Renal cortical epithelial cell (primary cell): ENCODE measurements at regions not wholly inside any gene's neighbourhood (a gene's known extent, or its start where the extent isn't known, plus 50 kb on each side); places are given as distances from the start of the nearest gene placed in this dataset.
A peak's percentile ranks its signal among the peaks of the same experiment; 100 is the strongest.
"Not testable (repeated sequence)": the region's sequence is repeated elsewhere in the genome, so short reads cannot be mapped to it uniquely, and the experiment has no call there.

Experiments used
- DNase-seq: peaks from one replicate; pipeline ENCODE4 v3.0.0-alpha.2; 2011; ENCODE audit warnings: low read depth

DNA sequence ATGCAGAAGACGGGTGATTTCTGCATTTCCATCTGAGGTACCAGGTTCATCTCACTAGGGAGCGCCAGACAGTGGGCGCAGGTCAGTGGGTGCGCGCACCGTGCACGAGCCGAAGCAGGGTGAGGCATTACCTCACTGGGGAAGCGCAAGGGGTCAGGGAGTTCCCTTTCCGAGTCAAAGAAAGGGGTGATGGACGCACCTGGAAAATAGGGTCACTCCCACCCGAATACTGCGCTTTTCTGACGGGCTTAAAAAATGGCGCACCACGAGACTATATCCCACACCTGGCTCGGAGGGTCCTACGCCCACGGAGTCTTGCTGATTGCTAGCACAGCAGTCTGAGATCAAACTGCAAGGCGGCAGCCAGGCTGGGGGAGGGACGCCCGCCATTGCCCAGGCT lies 1246.0 kb upstream of the PABPC4L start:
- not testable (repeated sequence) for DNase-seq

DNA sequence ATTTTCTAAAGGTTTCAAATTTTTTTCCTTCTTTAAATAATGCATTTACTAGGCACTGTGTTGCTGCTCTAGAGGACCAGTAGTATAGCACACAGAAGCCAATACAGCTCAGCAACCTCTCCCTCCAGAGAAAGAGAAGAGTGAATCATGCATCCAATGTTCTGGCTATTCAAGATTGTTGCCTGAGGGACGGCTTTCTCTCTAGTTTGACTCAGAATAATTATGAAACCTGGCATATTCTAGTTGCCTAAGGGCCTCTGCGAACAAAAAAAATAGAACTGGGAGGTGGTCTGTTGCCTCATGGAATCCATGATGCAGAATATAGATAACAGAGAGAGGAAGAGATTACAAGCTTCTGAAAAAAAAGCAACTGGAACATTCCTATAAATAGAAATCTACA lies 1233.3 kb upstream of the PABPC4L start:
- DNase-seq = peak; percentile 1

DNA sequence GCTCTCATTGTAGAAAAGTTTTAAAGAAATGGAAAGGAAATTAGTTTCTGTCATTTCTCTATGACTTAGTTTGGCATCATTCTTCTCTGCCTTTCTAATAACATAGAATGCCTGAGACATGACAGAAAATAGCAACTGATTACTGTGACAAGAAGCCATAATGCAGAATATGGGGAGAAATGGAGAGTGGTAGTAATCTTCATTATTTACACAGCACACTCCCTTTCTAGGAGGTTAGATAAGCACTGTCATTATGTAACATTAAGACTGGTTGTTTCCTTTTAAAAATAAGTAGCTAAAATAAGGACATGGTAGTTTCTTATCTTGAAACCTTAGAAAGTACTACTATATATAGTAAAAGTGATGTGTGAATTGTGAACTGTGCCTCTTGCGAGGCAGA lies 1227.9 kb upstream of the PABPC4L start:
- no peak for DNase-seq

DNA sequence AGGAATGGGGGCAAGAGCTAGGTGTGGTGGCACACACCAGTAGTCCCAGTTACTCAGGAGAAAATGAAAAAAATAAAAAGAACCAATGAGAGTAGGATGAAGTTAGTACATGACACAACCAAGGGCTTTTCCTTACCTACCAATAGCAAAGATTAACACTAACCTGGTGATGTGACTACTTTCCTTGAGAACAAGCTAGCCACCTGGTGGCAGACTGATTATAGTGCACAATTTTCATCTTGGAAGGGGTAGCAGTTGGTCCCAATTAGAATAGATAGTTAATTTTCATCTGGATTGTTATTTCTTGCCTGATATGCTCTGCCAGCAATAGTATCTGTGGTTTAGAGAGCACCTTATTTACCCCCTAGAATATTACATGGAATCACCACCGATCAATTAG lies 1216.8 kb upstream of the PABPC4L start:
- peak; percentile 6 for DNase-seq

DNA sequence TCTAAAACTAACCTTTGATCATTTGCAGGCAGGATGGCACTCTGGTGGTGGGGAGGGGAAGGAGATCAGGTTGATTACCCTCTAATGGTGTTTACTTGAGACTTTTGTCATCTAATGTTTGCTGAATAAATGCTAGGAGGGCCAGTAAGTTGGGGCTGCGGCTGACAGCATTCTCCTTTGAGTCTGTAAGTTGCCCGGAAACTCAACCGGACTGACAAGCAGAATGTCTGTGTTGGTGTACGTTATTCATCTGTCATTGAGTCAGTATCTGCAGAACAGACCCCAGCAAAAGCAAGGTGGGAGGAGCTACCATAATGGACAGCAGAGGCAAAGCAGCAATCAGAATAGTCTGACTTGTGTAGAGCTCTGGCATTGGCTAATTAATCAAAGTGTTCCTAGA lies 1210.6 kb upstream of the PABPC4L start:
- no peak for DNase-seq

DNA sequence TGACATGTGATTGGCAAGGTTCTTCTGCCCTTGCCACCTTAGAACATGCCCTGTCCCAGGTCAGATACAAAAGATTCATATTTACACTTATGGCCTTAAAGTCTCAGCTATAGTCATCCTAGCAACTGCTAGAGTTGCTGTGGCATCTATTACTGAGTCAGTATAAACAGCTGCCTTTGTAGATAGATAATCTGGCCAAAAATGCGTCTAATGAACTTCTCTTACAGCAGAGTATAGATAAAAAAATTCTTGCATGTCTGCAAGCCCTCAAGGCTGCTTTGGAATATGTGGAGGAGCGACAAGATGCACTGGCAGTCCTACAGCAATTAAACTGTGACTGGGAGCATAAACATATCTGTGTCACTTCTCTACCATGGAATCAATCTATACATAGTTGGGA lies 1209.7 kb upstream of the PABPC4L start:
- no peak for DNase-seq

DNA sequence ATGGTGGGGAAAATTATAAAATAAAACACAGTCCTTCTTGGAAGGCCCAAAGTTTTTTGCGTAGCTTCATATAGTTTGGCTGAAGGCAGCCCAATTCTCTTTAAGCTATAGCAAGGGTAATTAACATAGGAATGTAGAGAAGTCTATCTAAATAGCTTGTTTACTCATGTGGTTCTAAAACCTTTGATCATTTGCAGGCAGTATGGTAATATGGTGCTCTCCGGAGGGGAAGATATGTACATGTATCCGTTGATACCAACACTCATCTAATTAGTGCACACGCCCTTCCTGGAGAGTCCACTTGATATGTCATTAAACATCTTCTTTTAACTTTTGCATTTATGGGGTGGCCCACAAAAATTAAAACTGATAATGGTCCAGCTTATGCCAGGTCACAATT lies 1207.7 kb upstream of the PABPC4L start:
- not testable (repeated sequence) for DNase-seq

DNA sequence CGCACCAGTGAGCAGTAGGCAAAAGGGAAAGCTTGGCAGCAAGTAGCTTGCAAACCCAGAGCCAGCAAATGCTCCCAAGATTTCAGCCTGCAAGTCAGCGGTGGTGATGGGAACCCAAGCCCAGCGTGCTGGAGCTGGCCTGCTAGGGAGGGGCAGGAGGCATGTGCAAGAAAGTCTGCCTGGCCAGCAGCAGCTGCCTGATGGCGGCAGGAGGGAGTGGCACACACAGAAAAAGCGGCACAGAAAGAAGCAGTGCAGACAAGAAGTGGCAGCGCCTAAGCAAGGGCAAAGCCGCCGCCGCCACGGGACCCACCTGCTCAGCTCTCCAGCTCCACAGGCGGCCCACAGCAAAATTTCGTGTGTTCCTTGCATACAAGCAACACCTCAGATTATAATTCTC lies 1206.5 kb upstream of the PABPC4L start:
- no peak for DNase-seq

DNA sequence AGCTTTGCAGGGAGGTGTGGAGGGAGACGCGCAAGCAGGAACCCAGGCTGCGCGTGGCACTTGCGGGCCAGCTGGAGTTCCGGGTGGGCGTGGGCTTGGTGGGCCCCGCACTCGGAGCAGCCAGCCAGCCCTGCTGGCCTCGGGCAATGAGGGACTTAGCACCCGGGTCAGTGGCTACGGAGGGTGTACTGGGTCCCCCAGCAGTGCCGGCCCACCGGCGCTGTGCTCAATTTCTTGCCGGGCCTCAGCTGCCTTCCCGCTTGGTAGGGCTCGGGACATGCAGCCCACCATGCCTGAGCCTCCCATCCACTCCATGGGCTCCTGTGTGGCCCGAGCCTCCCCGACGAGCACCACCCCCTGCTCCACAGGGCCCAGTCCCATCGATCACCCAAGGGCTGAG lies 1205.0 kb upstream of the PABPC4L start:
- not testable (repeated sequence) for DNase-seq

DNA sequence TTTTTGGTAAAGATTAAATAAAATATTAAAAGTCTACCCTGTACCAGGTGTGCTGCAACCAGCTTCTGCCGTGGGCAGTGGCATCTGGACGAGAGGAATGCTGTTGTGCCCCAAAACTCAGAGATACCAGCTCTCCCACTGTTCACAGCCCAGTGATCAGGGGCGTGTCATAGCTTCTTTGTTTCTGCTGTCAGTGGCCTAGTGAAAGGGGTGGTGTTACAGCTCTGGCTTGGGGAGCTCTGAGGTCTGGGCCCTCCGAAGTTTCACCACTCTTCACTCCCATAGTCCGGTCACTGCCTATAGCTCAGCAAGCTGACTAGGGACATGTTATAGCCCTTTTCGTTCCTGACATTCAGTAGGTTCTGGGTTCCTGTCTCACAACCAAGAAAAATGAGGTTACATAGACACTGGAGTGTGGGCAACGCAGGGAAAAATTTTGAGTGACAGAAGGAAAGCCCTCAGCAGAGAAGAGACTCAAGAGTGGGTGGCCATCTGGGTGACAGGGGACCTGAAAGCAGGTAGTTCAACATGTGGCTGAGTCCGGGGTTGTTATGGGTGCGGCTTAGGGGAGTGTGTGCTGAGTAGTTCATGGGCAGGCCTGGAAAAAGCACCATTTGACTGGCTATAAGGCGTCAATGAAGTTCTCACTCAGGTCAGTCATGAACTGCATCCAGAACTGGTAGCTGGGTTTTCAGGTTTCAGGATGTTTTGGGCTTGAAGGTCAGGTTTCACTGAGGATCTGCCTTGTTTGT lies 1184.4 kb upstream of the PABPC4L start:
- no peak for DNase-seq

DNA sequence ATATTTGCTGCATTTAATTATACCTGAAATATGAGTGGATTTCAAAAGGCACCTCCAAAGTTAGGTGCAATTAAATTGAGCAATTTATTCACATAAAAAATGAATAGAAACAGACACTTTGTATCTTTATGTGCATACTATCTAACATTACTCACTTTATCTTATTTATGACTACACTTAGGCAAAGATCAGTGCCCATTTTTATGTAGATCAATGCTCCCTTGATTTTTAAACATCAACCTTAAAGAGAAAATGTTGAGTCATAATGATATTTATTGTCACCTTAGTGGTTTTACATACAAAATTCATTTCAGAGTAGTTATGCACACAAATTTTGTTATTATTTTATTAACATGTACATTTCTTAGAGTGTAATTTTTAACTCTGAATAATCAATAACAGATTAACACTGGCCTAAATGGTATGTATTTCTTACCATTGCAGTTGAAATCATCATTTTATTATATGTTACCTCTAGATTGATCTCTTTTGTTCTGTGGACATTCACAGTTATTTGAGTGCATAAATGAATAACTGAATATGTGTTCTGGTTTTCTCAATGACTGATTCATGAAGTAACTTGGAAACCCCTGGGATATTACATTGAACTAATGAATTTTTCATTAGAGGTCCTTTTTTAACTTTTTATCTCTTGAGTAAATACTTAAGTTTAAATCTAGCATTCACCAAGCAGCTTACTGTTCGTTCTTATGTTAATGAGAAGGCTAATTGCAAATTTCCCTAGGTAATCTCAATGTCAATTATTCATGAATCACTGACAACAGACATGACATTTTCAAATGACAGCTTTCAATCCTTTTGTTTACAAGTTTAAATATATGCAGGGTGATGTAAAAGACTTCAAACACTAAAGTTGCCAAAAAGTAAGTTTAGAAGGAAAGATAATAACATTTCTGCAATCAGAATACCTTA lies 1182.0 kb upstream of the PABPC4L start:
- DNase-seq = no peak

DNA sequence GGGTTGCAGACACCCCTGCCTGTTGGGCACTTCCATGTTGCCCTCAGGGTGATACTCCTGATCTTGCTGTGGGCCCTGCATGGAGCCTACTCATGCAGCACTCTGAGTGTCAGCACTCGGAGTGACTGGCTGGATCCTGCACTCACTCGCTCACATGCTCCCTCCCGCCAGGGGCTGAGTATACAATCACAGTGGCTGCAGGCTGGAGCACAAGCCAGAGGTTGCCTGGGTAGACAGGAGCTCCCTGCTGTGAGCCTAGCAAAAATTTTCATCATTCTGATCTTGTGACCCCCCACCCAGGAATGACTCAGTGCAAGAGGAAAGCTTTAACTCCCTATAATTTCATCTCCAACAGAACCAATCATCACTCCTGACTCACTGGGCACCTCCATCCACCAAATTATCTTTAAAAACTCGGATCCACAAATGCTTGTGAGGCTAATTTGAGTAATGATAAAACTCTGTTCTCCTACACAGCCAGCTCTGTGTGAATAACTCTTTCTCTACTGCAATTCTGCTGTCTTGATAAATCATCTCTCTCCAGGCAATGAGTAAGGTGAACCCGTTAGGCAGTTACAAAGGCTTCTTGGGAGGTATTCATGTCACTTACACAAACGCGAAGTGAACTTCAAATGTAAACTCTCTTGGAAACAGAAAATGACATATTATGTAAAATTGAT lies 1180.8 kb upstream of the PABPC4L start:
- DNase-seq = no peak

DNA sequence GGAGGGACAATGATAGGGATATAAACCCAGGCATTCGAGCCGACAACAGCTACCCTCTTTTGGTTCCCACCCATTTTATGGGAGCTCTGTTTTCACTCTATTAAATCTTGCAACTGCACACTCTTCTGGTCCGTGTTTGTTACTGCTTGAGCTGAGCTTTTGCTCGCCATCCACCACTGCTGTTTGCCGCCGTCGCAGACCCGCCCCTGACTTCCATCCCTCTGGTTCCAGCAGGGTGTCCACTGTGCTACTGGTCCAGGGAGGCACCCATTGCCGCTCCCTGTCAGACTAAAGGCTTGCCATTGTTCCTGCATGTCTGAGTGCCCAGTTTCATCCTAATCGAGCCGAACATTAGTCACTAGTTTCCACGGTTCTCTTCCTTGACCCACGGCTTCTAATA lies 1170.5 kb upstream of the PABPC4L start:
- no peak for DNase-seq

DNA sequence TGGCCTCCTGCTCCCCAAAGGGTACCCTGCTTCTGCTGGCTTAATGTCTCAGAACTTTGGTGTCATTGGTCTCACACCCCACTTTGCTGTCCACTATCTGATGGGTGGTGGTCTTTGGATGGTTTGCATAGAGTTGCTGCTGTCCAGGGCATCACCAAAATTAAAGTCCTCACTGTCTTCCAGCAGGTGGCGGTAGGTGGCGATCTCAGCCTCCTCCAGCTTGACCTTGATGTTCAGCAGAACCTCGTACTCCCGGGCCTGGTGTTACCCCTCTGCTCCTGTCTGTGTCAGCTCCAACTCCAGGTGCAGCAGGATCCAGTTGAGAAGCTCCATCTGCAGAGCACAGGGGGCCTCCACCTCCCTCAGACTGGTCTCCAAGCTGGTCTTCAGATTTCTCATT lies 1169.5 kb upstream of the PABPC4L start:
- no peak for DNase-seq

DNA sequence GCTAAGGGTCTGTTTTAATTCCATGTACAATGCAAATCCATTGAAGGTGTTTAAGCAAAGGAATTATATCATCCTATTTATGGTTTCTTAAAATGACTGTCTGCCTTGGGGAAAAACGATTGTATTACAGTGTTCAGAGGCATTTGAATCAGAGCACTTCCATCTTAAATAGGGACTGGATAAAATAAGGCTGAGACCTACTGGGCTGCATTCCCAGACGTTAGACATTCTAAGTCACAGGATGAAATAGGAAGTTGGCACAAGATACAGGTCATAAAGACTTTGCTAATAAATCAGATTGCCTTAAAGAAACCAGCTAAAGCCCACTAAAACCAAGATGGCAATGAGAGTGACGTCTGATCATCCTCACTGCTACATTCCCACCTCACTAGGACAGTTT lies 1167.2 kb upstream of the PABPC4L start:
- DNase-seq = no peak

DNA sequence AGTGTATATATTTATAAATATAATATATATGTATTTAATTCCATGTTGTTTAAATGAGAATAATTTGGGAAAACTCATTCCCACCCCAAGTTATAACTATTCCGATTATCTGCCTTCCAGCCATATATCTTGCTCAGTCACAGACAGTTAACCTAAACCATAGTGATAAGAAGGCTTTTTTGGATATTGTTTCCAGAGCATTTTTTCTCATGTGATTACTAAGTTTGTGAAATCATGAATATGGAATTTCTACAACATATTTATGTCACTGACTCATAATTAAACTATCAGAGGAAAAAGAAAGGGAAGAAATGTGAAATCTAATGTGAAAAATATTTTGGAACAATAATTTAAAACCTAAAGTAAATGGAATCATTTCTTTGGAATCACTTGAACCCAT lies 1163.5 kb upstream of the PABPC4L start:
- no peak for DNase-seq

DNA sequence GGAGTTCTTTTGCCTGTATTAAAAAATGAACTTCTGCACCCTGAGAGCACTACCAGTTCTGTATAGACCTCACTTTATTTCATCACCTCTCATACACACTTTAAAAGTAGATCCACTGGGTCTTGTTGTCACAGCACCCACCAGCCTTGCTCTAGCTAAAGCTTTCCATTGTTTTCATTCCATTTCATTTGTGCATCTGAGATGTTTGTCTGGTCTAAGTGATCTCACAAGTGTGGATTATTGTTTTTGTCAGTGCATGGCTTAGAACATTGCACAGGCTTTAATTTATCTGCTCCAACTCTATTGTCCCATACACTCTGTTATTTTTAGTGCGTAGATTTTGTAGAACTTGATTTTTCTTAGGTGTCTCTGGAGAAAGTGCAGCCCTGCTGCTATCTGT lies 1157.5 kb upstream of the PABPC4L start:
- no peak for DNase-seq

DNA sequence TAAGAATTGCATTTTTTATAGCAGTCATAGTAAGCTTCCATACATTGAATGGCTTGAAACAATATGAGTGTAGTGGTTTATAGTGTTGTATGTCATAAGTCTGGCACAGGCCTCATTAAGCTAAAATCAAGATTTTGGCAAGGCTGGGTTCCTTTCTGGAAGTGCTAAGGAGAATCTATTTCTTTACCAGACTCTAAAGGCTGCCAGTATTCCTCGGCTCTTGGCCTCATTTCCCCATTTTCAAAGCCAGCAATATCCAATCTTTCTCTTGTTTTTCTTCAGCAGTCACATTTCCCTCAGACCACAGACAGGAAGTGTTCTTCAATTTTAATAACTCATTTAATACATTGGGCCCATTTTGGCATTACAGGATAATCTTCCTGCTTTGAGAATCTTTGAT lies 1155.5 kb upstream of the PABPC4L start:
- DNase-seq = no peak

DNA sequence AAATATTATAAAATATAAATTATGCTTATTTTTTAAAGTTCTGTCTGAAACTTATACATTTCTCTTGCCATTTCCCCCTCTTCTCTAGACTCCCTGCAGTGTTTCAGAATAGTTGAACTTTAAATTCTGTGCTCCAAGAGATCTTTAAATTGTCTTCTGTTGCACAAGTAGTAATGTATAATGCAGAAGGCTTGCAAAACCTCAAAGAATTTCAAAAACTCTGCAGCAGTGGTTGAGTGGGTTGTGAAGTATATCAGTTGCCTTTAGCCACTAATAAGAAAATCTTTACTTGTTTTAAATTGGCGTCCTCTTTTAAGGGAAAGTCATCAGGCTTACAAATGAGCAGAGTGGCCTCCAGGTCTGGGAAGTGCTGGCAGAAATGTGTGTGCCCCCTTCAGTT lies 1153.3 kb upstream of the PABPC4L start:
- DNase-seq = peak; percentile 7

DNA sequence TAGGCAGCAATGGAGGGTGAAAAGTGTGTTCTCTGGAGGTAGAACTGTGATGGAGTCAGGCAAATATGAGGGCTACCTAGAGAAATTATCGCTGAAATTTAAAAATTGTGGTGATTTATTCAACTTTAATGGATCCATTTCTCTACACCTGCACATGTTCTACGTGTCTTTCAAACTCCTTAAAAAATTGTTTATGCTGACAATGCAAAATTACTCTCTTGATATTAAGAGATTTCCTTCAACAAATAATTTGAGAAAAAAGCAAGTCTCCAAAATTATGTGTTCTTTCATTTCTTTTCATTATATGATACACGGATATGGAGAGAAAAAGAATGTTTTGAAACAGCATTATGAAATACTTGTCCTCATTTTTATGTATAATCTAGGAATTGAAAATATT lies 1151.4 kb upstream of the PABPC4L start:
- no peak for DNase-seq

DNA sequence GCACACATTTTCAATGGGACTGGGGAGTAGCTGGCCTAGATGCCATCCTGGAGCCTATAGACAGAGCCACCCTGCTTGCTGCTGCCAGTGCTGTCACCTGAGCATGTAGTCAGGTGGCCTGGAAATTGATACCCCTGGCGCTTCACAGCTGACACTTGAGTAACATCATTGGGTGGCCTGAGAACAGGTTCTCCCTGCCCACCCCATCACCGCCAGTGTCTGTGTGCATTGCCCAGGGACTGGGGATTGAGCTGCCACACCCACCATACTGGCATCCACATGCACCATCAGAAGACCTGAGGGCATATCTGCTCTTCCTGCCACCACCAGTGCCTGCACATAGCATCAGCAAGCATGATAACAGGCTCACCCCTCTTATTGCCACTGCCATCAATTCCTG lies 1142.9 kb upstream of the PABPC4L start:
- no peak for DNase-seq

DNA sequence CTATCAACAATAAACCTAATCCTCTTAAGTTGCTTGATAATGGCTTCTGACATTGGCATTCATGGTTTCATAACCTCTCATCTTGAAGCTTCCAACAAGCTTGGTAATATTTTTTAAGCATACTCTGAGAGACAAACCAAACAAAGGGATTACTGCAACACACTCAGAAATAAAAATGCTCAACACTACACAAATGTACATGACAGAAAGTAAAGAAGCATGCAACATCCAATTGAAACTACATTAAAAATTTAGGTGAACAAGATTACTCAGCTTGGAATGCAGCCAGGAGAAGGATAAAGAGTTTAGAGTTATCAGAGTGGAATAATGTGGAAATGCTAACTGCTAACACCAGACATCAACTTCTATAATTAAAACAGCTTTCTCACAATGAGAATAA lies 1136.6 kb upstream of the PABPC4L start:
- DNase-seq = no peak

DNA sequence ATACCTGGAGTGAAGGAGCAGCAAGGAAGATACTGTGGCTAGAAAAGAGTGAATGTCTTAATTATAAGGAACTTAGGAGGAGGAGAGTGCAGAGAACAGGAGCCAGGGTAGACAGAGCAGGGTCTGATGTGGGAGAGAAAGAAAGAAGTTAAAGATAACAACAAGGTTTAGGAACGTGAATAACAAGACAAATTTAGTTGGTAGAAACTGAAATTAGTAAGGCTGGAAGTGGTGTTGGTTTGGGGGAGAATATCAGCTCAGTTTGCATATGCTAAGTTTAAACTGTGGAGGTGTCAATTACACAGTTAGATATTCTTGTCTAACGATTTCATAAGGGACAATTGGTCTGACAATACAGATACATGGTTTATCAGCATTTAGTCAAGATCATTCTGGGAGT lies 1123.7 kb upstream of the PABPC4L start:
- no peak for DNase-seq
